MM.1S (cell line): ENCODE measurements at regions not wholly inside any gene's neighbourhood (a gene's known extent, or its start where the extent isn't known, plus 50 kb on each side); places are given as distances from the start of the nearest gene placed in this dataset.
"Not testable (repeated sequence)": the region's sequence is repeated elsewhere in the genome, so short reads cannot be mapped to it uniquely, and the experiment has no call there.

Experiments used
- DNase-seq: peaks from one replicate; pipeline ENCODE4 v3.0.0-alpha.2; 2015
- H2AFZ ChIP-seq: fragments of 300-600 bp; sonication (generic); 2 replicates; pipeline ENCODE4 v1.6.0; 2016; ENCODE audit warnings: antibody characterized with exemption, low read length
- H3F3A ChIP-seq: fragments of 300-600 bp; sonication (generic); 2 replicates; pipeline ENCODE4 v1.6.1; 2016; ENCODE audit warnings: mild to moderate bottlenecking, antibody characterized with exemption, low read length, moderate library complexity, mixed read lengths; ENCODE audit not compliant: insufficient read depth
- H3K27ac ChIP-seq: fragments of 300-600 bp; sonication (generic); 2 replicates; pipeline ENCODE4 v1.5.1; 2016; ENCODE audit warnings: mild to moderate bottlenecking, low read length
- H3K27me3 ChIP-seq: fragments of 300-600 bp; sonication (generic); replicated peaks from 2 replicates; pipeline ENCODE4 v1.6.0; 2016; ENCODE audit warnings: low read length; ENCODE audit not compliant: insufficient read depth
- H3K36me3 ChIP-seq: fragments of 300-600 bp; sonication (generic); replicated peaks from 2 replicates; pipeline ENCODE4 v1.6.1; 2016; ENCODE audit warnings: mild to moderate bottlenecking, low read length, mixed read lengths; ENCODE audit not compliant: insufficient read depth
- H3K4me1 ChIP-seq: fragments of 300-600 bp; sonication (generic); 2 replicates; pipeline ENCODE4 v1.6.1; 2016; ENCODE audit warnings: low read length, mixed read lengths
- H3K4me2 ChIP-seq: fragments of 300-600 bp; sonication (generic); 2 replicates; pipeline ENCODE4 v1.6.0; 2016; ENCODE audit warnings: low read depth, low read length
- H3K4me3 ChIP-seq: fragments of 300-600 bp; sonication (generic); 2 replicates; pipeline ENCODE4 v1.5.1; 2016; ENCODE audit warnings: low read length, mixed read lengths
- H3K79me2 ChIP-seq: fragments of 300-600 bp; sonication (generic); 2 replicates; pipeline ENCODE4 v1.6.1; 2016; ENCODE audit warnings: mixed run types, low read length, mixed read lengths
- H3K9ac ChIP-seq: fragments of 300-600 bp; sonication (generic); 2 replicates; pipeline ENCODE4 v1.6.1; 2016; ENCODE audit warnings: low read length, mixed read lengths
- H3K9me2 ChIP-seq: fragments of 300-600 bp; sonication (generic); replicated peaks from 2 replicates; pipeline ENCODE4 v1.6.1; 2016; ENCODE audit warnings: mild to moderate bottlenecking, low read length, mixed read lengths; ENCODE audit not compliant: insufficient read depth
- H3K9me3 ChIP-seq: fragments of 300-600 bp; sonication (generic); replicated peaks from 2 replicates; pipeline ENCODE4 v1.6.1; 2016; ENCODE audit warnings: mild to moderate bottlenecking, low read length, mixed read lengths; ENCODE audit not compliant: insufficient read depth
- H4K20me1 ChIP-seq: fragments of 300-600 bp; sonication (generic); 2 replicates; pipeline ENCODE4 v1.6.1; 2016; ENCODE audit warnings: mild to moderate bottlenecking, low read length, moderate library complexity, mixed read lengths; ENCODE audit not compliant: insufficient read depth
- EZH2 ChIP-seq: fragments of 300-600 bp; sonication (generic); optimal IDR thresholded peaks from 2 replicates; pipeline ENCODE3; 2017; ENCODE audit warnings: low read depth, mild to moderate bottlenecking, antibody characterized with exemption, low read length, mixed read lengths
- EZH2phosphoT487 ChIP-seq: fragments of 300-600 bp; sonication (generic); IDR thresholded peaks from 2 replicates; pipeline ENCODE4 v1.6.1; 2018; ENCODE audit warnings: antibody characterized with exemption, low read length
- TF ChIP-seq, protein P1 (sequence below): fragments of 300-600 bp; sonication (generic); IDR thresholded peaks from 2 replicates; pipeline ENCODE4 v1.5.1; 2016; ENCODE audit warnings: antibody characterized with exemption, low read length, mixed read lengths

DNA sequence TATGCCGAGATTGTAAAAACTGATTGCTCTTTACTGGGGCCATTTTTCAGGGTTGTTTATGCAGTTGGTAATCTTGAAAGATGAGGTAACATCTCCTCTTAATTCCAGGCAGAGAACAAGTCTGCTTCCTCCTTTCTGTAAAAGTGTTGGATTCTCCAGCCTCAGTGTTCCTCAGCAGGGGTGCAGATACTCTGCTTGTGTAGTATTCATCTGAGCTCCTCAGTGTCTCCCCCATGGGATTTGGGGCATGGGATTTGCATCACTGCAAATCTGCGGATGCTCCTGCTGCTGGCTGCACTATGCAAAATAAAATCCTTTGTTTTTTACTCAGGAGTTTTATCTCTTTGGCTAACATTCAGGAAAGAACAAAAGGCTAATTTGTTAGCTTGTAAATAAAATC is 104.9 kb upstream of the ATP8A1 start:
- TF ChIP-seq EZH2 (no peak), EZH2phosphoT487 (no peak)
- TF ChIP-seq, protein P1, sequence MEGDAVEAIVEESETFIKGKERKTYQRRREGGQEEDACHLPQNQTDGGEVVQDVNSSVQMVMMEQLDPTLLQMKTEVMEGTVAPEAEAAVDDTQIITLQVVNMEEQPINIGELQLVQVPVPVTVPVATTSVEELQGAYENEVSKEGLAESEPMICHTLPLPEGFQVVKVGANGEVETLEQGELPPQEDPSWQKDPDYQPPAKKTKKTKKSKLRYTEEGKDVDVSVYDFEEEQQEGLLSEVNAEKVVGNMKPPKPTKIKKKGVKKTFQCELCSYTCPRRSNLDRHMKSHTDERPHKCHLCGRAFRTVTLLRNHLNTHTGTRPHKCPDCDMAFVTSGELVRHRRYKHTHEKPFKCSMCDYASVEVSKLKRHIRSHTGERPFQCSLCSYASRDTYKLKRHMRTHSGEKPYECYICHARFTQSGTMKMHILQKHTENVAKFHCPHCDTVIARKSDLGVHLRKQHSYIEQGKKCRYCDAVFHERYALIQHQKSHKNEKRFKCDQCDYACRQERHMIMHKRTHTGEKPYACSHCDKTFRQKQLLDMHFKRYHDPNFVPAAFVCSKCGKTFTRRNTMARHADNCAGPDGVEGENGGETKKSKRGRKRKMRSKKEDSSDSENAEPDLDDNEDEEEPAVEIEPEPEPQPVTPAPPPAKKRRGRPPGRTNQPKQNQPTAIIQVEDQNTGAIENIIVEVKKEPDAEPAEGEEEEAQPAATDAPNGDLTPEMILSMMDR: no peak
- no peaks in the 10 kb centered on the region for H4K20me1 ChIP-seq
- no peaks in the 10 kb centered on the region for H3F3A ChIP-seq
- H3K79me2 ChIP-seq: no peaks in the 10 kb centered on the region
- no peaks in the 10 kb centered on the region for H3K36me3 ChIP-seq
- no peak overlapping the region for H3K4me2 ChIP-seq
- no peaks in the 10 kb centered on the region for H3K9me2 ChIP-seq
- no peak overlapping the region for H3K4me3 ChIP-seq
- no peak overlapping the region for H2AFZ ChIP-seq
- H3K4me1 ChIP-seq: no peaks in the 10 kb centered on the region
- no peaks in the 10 kb centered on the region for H3K9me3 ChIP-seq
- no peak for DNase-seq
- no peaks in the 10 kb centered on the region for H3K27me3 ChIP-seq
- H3K27ac ChIP-seq: no peak overlapping the region
- no peak overlapping the region for H3K9ac ChIP-seq

DNA sequence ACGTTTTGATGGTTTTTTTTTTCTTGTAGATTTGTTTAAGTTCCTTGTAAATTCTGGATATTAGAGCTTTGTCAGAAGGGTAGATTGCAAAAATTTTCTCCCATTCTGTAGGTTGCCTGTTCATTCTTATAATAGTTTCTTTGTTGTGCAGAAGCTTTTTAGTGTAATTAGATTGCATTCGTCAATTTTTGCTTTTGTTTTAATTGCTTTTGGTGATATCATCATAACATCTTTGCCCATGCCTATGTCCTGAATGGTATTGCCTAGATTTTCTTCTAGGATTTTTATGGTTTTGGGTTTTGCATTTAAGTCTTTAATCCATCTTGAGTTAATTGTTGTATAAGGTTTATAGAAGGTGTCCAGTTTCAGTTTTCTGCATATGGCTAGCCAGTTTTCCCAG is 98.1 kb upstream of the ATP8A1 start:
- H4K20me1 ChIP-seq, H3K4me3 ChIP-seq, H3K27ac ChIP-seq, H3K9ac ChIP-seq, H3K4me1 ChIP-seq, H3K4me2 ChIP-seq, DNase-seq, H3K36me3 ChIP-seq, H2AFZ ChIP-seq, H3K9me3 ChIP-seq, H3F3A ChIP-seq, H3K27me3 ChIP-seq, H3K9me2 ChIP-seq, H3K79me2 ChIP-seq: not testable (repeated sequence)

DNA sequence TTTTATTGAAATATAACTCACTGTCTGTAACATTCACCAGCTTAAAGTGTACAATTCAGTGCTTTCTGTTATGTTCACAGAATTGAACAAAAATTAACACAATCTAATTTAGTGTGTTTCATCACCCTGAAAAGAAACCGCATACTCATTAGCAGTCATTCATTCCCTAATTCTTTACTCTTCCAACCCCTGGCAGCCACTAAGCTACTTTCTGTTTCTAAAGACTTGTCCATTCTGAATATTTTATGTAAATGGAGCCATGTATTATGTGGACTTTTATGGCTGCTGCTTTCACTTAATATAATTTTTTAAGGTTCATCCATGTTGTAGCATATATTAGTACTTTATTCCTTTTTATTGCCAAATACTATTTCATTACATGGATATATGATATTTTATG is 94.7 kb upstream of the ATP8A1 start:
- Histone ChIP-seq H3F3A (no peaks in the 10 kb centered on the region), H3K79me2 (no peaks in the 10 kb centered on the region), H3K9me3 (no peaks in the 10 kb centered on the region), H3K27me3 (no peaks in the 10 kb centered on the region), H2AFZ (no peak overlapping the region), H3K9me2 (no peaks in the 10 kb centered on the region), H3K27ac (no peak overlapping the region), H3K36me3 (no peaks in the 10 kb centered on the region), H3K4me2 (no peak overlapping the region), H4K20me1 (no peaks in the 10 kb centered on the region), H3K4me1 (no peaks in the 10 kb centered on the region), H3K9ac (no peak overlapping the region), H3K4me3 (no peak overlapping the region)
- TF ChIP-seq, protein P1: no peak
- TF ChIP-seq EZH2 (no peak), EZH2phosphoT487 (no peak)
- DNase-seq: no peak

DNA sequence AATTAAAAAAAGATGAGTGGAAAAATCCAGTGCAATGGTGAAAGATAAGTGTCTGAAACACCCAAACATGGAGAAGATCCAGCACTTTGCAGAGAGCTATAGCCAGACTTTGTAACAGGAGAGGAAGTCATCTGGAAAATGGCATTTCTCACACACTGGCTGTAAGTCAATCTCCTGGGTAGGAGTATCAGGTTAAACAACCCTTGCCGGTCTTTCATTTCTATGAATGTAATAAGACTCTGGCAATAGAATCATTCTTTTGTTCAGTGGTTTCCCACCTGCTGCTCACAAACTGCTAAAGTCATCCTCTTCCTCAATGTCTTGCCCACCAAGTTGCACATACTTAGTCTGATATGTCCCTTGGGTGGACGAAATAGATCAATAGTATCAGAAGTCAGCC is 94.0 kb upstream of the ATP8A1 start:
- Histone ChIP-seq H3K79me2 (no peaks in the 10 kb centered on the region), H3K4me1 (no peaks in the 10 kb centered on the region), H3K27me3 (no peaks in the 10 kb centered on the region), H3K9ac (no peak overlapping the region), H3K9me2 (no peaks in the 10 kb centered on the region), H3K9me3 (no peaks in the 10 kb centered on the region), H4K20me1 (no peaks in the 10 kb centered on the region), H2AFZ (no peak overlapping the region), H3K4me3 (no peak overlapping the region), H3K36me3 (no peaks in the 10 kb centered on the region), H3K27ac (no peak overlapping the region), H3K4me2 (no peak overlapping the region), H3F3A (no peaks in the 10 kb centered on the region)
- DNase-seq: no peak
- TF ChIP-seq EZH2: no peak
- no peak for TF ChIP-seq EZH2phosphoT487
- TF ChIP-seq, protein P1: no peak
